NCI-H2107 treated with DMSO at 0.1 percent for 48 hours (cell line): ENCODE measurements at regions not wholly inside any gene's neighbourhood (a gene's known extent, or its start where the extent isn't known, plus 50 kb on each side); places are given as distances from the start of the nearest gene placed in this dataset.
A peak's percentile ranks its signal among the peaks of the same experiment; 100 is the strongest.
"Not testable (repeated sequence)": the region's sequence is repeated elsewhere in the genome, so short reads cannot be mapped to it uniquely, and the experiment has no call there.

Source experiments
- DNase-seq: peaks from one replicate; lab custom pipeline; 2025; ENCODE audit not compliant: unreplicated experiment; lab: John Stamatoyannopoulos, UW

DNA sequence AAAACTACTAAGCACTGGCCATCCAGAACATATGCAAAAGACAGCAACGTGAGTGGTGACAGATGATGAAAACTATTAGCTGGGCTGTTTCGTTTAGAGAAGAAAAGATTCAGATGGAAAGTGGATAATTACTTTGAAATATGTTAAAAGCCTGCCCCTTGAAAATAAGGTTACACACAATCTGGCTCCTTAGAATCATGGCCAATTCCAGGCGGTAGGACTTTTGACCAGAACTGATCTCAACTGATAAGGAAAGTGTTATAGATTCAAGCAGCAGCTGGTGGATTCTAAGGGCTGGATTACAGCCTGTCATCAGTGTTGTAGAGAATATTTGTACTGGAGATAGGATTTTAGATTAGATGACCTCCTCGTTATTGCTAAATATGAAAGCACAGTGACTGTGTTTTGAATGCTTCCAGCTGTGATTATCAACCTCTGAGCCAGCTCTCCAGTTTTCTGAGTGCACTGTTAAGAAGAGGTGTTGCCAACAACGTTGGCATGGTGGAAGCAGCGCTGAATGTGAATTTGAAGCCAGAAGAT, 75.1 kb downstream of the KBTBD2 start:
- DNase-seq = not testable (repeated sequence)

DNA sequence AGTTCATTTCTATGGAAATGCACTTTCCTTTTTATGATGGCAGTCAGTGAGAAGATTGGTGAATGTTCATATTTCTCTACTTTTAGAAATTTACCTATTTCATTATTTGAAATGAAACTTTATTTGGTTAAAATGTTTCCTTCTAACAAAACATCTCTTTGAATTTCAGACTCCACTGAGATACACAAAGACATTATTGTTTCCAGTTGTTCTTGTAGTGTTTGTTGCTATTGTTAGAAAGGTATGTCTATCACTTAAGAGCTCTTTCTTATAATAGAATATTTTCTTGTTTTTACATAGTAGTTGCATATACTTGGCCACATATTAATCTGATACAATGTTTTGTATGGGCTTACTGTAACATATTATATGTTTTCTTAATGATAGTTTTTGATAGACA, 76.8 kb downstream of the KBTBD2 start:
- not testable (repeated sequence) for DNase-seq

DNA sequence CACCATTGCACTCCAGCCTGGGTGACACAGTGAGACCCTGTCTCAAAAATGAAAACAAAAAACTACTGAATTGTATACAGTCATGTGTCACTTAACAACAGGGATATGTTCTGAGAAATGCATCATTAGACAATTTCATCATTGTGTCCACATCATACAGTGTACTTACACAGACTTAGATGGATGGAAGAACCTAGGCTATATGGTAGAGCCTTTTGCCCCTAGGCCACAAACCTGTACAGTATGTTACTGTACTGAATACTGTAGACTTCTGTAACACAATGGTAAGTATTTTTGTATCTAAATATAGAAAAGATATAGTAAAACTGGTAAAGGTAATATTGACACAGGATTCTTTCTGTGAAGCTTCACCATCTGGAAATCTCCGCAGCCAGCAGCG, 81.7 kb downstream of the KBTBD2 start:
- no peak for DNase-seq

DNA sequence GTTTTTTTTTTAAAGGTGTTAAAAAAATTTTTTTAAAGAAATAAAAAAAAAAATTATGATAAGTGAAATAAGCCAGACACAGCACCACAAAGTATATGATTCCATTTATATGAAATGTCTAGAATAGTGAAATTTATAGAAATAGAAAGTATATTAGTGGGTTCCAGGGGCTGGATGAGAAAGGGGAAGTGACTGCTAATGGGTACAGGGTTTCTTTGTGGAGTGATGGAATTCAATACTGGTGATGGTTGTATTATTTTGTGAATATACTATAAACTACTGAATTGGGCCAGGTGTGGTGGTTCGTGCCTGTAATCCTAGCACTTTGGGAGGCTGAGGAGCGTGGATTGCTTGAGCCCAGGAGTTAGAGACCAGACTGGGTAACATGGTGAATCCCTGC, 82.2 kb downstream of the KBTBD2 start:
- no peak for DNase-seq

DNA sequence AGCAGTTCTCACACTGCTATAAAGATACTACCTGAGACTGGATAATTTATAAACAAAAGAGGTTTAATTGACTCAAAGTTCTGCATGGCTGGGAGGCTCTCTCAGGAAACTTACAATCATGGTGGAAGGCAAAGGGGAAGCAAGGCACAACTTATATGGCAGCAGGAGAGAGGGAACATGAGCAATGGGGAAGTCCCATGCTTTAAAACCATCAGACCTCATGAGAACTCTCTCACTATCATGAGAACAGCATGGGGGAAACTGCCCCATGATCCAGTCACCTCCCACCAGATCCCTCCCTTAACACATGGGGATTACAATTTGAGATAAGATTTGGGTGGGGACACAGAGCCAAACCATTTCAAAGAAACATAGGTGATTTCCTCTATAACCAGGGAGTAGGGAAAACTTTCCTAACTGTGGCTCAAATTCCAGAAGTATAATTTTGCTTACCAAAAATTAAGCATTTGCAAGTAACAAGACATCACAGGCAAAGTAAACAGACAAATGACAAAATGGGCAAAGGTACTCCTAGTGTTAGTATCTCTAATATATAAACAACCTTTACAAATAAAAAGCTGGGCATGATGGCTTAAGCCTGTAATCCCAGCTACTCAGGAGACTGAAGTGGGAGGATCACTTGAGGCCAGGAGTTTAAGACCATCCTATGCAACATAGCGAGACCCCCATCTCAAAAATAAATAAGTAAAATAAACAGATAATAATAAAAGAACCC, 88.0 kb downstream of the KBTBD2 start:
- no peak for DNase-seq

DNA sequence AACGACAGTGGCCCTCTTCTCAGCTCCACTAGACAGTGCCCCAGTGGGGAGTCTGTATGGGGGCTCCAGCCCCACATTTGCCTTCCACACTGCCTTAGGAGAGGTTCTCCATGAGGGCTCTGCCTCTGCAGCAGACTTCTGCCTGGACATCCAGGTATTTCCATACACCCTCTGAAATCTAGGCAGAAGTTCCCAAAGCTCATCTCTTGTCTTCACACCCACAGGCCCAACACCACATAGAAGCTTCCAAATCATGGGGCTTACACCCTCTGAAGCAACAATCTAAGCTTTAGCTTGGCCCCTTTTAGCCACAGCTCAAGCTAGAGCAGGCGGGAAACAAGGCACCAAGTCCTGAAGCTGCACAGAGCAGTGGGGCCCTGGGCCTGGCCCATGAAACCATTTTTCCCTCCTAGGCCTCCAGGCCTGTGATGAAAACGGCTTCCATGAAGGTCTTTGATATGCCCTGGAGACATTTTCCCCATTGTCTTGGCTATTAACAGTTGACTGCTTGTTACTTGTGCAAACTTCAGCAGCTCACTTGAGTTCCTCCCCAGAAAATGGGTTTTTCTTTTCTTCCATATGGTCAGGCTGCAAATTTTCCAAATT, 89.2 kb downstream of the KBTBD2 start:
- DNase-seq = no peak

DNA sequence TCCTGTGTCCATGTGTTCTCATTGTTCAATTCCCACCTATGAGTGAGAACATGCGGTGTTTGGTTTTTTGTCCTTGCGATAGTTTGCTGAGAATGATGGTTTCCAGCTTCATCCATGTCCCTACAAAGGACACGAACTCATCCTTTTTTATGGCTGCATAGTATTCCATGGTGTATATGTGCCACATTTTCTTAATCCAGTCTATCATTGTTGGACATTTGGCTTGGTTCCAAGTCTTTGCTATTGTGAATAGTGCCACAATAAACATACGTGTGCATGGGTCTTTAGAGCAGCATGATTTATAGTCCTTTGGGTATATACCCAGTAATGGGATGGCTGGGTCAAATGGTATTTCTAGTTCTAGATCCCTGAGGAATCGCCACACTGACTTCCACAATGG, 98.5 kb downstream of the KBTBD2 start:
- not testable (repeated sequence) for DNase-seq

DNA sequence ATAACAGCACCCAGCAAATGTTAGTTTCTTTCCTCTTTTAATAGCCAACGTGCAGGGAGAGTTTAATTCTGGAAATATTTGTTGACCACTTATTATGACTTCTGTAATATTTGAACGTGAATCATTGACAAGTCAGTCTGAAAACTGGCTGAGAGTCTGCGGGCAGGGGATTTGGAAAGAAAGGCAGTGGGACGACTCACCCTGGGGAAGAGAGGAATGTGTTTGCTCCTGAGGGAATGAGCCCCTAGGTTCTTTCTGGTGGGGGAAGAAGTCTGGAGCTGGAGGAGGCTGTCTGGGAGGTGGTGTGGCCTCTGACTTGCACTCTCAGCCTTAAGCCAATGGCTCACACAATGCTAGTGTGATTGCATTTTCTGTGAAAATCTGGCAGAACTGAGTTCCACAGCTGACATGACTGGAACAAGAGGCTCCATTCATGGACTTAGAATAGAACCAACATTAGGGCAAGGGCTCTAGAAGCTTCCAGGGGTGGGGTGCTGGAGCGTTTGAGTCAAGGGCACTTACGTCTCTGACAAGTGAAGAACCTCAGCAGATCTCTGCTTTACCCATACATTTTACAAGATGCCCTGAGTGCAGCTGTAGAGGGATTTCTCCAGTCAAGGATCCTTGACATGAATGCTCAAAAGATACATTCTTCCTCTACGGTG, 100.7 kb downstream of the KBTBD2 start:
- not testable (repeated sequence) for DNase-seq

DNA sequence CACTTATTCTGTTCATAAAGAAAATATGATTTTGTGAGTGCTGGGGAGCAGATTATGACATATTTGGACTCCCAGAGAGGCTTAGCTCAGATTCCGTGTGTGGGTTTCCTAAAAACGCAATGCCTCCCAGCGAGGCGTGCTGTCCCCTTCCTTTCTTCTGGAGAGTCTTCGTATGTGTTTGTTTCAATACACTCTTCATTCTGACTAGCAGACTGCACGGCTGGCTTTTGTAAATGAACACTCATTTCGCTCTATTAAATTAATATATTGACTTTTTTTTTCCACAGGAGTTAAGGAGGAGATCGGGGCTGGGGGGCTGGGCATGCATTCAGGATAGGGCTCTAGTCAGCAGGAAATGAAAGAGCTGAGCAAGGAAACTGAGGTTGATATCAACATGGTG, 102.3 kb downstream of the KBTBD2 start:
- DNase-seq = not testable (repeated sequence)

DNA sequence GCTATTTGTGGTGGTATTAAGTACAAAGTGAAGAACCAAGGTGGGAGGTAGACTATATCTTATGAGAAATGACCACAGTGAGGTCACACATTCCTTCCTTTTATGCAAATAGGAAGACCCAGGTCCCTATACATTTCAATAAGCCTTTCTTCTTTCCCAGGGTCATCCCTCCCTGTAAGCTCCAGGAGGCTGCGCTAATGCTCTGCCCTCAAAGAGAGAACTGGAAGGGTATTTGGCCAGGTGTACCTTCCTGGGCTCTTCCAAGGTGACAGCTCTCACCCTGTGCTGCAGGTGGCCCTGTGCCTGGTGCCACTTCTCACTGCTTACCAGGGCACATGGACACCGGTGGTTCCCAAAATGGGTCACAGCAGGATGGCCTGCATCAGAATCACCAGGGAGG, 103.4 kb downstream of the KBTBD2 start:
- DNase-seq = not testable (repeated sequence)

DNA sequence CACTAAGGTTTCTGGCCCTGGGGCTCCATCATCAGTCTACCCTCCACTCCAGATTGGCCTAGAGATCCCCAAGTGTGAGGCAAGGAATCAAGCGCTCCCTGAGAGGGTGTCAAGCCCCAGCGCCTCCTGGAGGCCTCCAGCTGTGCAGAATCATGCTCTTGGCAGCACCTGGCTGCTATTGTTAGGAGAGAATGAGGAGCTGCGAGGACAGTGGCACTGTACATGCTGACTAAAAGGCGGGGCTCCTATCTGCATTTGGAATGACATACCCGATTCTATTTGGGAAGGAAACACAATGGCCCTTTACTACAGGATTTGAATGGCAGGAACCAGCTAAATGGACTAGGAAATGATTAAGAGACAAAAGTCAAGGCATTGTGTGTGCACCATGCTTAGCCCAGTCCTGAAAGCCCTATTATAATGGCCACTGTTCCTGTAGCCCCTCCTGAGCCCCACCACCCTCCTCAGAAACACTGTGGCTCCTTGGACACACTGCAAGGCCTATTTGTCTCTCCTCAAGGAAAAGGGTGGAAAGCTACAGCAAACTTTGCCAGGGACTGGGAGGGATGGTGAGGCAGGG, 106.1 kb downstream of the KBTBD2 start:
- DNase-seq = peak; percentile 28

DNA sequence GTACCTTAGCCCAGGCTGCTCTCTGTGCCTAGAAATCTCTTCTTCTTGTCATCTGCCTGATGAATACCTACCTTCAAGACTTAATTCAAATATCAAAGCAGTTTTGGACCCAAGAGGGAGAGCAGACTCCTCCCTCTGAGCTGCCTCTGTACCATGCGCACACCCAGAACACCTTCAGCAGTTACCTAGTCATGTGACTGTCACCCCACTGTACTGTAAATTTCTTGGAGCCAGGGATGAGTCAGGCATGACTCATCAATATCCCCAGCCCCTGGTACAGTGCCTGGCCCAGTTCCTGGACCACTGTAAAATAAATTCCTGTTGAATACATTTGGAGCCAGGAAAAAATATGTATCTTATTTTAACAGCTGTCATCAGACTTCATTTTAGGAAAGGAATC, 111.7 kb downstream of the KBTBD2 start:
- DNase-seq = not testable (repeated sequence)

DNA sequence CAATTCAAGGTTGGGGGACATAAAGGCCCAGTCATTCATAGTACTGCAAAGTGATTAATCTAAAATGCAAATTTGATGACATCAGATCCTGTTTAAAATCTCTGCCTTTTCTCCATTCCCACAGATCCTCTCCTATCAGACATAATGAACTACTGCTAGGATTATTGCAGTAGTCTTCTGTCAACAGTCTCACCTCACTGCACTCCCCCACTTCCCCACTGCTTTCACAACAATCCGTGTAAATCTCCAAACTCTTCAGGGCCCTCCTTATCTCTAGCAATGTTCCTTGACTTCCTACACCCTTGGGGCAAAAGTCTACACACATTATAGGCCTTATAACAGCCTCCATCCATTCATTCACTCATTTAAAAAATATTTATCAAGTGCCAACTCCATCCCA, 112.4 kb downstream of the KBTBD2 start:
- DNase-seq = no peak

DNA sequence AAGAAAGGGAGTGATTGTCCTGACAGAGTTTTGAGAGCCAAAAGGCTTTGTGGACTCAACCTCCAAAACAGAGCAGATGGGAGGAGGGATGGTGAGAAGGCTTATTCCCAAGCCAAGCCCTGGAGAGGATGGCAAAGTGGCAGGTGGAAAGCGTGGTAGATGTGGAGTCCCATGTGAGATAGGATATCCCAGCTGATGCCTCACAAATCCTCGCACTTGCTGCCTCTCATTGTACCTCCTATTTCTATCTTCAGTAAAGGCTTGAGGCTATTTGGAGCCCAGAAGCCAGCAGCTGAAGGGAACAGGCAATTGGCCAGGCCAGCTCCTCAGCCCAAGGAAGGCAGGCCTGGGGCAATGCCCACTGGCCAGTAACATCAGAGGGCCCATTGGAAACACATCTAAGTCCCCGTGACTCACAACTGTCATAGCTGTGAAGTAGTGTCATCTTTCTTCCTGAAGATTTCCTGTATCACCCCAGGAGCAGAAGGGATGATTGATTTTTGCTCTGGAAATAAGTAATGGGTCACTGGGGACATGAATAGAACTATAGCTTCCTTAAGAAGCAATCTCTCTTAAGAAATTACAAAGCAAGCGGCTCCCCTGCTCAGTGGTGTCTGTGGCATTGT, 114.4 kb downstream of the KBTBD2 start:
- not testable (repeated sequence) for DNase-seq

DNA sequence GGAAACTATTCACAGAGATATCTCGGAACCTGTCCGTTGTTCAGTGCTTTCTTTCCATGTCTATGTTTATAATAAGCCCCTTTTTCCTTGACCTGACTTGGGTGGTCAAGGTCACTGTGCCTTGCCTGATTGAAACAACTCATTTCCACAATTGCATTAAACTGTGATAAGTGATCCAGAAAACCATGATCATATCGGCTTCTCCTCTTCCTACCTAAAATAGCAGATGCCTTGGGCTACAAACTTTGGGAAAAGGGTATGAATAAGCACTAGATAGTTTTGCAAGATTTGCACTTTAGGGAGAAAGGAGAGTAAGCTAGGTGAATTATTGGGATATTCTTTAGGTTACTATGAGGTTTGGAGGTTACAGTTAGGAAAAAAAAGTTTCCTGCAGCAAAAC, 115.2 kb downstream of the KBTBD2 start:
- DNase-seq = not testable (repeated sequence)

DNA sequence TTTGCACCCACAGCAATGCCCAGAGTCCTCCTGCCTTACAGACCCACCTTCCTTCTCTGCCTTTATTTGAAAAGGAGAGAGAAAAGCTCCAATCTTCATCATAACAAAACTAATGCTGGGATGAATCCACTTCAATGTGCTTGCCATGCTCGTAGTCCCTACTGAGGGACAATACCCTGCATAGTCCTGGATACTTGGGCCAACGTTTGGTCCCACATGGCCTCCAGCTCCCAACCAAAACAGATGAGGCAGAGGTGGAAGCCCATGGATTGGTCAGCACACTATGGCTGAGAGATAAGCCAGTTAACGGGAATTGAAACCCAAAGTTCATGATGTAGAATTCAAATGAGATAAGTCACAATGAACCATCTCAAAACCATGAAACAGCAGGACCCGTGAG, 115.8 kb downstream of the KBTBD2 start:
- DNase-seq = not testable (repeated sequence)

DNA sequence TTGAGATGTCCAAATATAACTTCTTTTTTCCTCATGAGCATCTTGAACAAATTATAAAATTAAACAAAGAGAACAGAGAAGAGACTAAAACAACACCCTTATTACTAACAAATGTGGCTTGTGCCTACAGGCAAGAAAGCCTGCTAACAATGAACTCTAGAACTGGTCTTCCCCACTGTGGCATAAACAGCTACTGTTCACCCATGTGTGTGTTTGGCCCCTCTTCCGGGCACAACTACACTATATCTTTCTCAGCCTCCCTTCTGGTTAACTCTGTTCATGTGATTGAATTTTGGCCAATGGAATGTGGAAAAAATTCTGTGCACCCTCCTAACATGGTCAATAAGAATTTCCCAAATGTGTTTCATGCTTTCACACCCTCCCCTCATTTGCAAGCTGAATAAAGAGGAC, 117.0 kb downstream of the KBTBD2 start:
- no peak for DNase-seq

DNA sequence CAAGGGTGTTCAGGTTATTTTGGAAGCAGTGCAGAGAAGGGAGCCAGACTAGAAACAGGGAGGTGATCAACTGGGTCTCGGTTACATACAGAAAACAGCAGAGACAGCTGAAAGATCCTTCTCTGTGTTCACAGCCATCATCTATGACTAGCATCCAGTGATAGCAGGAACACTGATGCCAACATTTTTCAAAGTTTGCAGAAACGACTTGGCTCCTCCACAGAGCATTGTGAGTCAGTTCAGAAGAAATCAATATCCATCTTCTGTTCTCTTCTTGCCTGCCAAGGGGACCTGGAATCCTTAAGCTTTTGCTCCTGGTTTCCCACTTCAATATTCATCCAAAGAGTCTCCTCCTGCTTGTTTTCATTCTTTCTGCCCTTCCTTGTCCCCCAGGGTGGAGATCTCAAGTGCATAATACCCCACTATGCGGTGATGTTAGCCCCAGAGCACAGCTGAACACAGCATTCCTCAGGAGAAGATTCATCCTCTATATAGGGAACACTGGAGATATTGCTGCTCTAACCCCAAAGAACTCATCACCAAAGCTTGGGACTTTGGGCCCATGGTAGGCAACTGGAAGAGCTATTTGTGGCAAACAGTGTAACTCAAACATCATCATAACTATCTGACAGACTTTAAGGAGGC, 122.6 kb downstream of the KBTBD2 start:
- not testable (repeated sequence) for DNase-seq

DNA sequence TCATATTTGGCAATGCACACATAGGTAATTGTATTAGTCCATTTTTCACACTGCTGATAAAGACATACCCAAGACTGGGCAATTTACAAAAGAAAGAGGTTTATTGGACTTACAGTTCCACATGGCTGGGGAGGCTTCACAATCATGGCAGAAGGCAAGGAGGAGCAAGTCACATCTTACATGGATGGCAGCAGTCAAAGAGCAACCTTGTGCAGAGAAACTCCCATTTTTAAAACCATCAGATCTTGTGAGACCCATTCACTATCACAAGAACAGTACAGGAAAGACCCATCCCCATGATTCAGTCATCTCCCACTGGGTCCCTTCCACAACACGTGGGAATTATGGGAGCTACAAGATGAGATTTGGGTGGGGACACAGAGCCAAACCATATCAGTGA, 123.2 kb downstream of the KBTBD2 start:
- not testable (repeated sequence) for DNase-seq

DNA sequence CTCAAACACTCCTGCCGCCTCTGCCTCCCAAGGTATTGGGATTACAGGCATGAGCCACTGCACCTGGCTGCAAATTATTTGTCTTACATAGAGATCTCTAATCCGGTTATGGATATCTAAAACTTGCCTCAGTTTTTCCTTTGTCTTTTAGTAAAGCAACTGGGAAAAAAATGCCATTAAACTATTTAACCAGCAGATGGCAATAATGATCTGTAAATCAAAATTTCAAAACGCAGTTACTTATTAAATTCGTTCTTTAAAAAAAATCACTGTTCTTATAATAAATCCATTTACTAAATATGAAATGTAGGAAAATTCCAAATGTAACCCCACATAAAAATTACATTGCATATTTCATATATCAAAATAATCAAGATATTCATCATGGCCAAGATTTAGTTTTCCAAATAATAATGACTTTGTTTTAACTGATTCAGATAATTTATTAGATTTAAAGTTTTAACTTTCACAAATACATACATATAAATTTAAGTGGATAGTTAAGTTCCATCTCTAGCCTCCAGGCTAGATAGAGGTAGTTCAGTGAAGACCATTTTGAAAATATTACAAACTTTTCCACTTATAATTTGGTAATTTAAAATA, 125.8 kb downstream of the KBTBD2 start:
- peak; percentile 20 for DNase-seq
